Endothelial cell (in vitro differentiated cells): ENCODE measurements at regions not wholly inside any gene's neighbourhood (a gene's known extent, or its start where the extent isn't known, plus 50 kb on each side); places are given as distances from the start of the nearest gene placed in this dataset.

Source experiments
- DNase-seq: peaks from one replicate; pipeline ENCODE4 v3.0.0; 2021; ENCODE audit warnings: low spot score
- H3K27ac Mint-ChIP-seq: one replicate; pipeline ENCODE4 v1.8.0; 2021; ENCODE audit warnings: mixed read lengths, inconsistent platforms; ENCODE audit not compliant: unreplicated experiment
- H3K27me3 Mint-ChIP-seq: one replicate; pipeline ENCODE4 v1.8.0; 2021; ENCODE audit warnings: mild to moderate bottlenecking, moderate library complexity, mixed read lengths, inconsistent platforms; ENCODE audit not compliant: unreplicated experiment
- H3K36me3 Mint-ChIP-seq: one replicate; pipeline ENCODE4 v1.8.0; 2021; ENCODE audit warnings: mild to moderate bottlenecking, low read depth, mixed read lengths, inconsistent platforms; ENCODE audit not compliant: unreplicated experiment
- H3K4me1 Mint-ChIP-seq: one replicate; pipeline ENCODE4 v1.8.0; 2021; ENCODE audit warnings: mild to moderate bottlenecking, mixed read lengths, inconsistent platforms; ENCODE audit not compliant: unreplicated experiment
- H3K4me3 Mint-ChIP-seq: one replicate; pipeline ENCODE4 v1.8.0; 2021; ENCODE audit warnings: mild to moderate bottlenecking, mixed read lengths, inconsistent platforms; ENCODE audit not compliant: unreplicated experiment
- H3K9me3 Mint-ChIP-seq: one replicate; pipeline ENCODE4 v1.8.0; 2021; ENCODE audit warnings: mixed read lengths, inconsistent platforms; ENCODE audit not compliant: unreplicated experiment
- CTCF ChIP-seq: fragments of 200-600 bp; sonication (generic); IDR thresholded peaks from one replicate; pipeline ENCODE4 v1.5.0; 2021; ENCODE audit warnings: antibody characterized with exemption; ENCODE audit not compliant: unreplicated experiment

GRCh38 chr2:21382701-21383520, 259.1 kb downstream of the TDRD15 start:
- peaks cover 5% of the 10 kb centered on the region for H3K27me3 Mint-ChIP-seq
- no peak for DNase-seq
- H3K9me3 Mint-ChIP-seq: no peaks in the 10 kb centered on the region
- H3K27ac Mint-ChIP-seq: no peak overlapping the region
- H3K4me1 Mint-ChIP-seq: no peaks in the 10 kb centered on the region
- no peak for TF ChIP-seq CTCF
- no peak overlapping the region for H3K4me3 Mint-ChIP-seq
- H3K36me3 Mint-ChIP-seq: no peaks in the 10 kb centered on the region

GRCh38 chr2:21386666-21387065, 262.9 kb downstream of the TDRD15 start:
- TF ChIP-seq CTCF: no peak
- no peaks in the 10 kb centered on the region for H3K36me3 Mint-ChIP-seq
- H3K4me1 Mint-ChIP-seq: no peaks in the 10 kb centered on the region
- no peak overlapping the region for H3K4me3 Mint-ChIP-seq
- no peak for DNase-seq
- no peaks in the 10 kb centered on the region for H3K9me3 Mint-ChIP-seq
- H3K27ac Mint-ChIP-seq: no peak overlapping the region
- H3K27me3 Mint-ChIP-seq: peaks cover 6% of the 10 kb centered on the region

DNA sequence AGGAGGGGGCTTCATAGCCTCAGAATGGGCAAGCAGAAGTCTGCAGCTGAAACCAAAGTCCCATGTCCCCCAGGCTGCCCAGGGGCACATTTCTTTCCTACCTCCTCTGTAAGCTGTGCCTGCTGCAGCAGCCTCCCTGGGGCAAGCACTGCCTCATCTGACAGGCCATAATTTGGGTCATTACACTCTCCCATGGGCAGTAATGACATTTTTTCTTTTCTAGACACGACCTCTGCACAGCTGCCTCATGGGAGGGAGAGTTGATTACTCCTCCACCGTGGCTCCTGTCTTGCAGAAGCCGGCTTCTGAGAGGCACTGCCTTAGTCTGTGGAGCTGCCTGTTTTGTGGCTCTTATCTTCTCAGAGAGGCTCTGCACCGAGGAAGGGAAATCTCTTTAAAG, 268.9 kb downstream of the TDRD15 start:
- no peak for TF ChIP-seq CTCF
- Mint-ChIP-seq H3K9me3 (no peaks in the 10 kb centered on the region), H3K27ac (no peak overlapping the region), H3K4me1 (peaks cover 9% of the 10 kb centered on the region), H3K4me3 (no peak overlapping the region), H3K36me3 (no peaks in the 10 kb centered on the region), H3K27me3 (peaks cover 2% of the 10 kb centered on the region)
- no peak for DNase-seq

DNA sequence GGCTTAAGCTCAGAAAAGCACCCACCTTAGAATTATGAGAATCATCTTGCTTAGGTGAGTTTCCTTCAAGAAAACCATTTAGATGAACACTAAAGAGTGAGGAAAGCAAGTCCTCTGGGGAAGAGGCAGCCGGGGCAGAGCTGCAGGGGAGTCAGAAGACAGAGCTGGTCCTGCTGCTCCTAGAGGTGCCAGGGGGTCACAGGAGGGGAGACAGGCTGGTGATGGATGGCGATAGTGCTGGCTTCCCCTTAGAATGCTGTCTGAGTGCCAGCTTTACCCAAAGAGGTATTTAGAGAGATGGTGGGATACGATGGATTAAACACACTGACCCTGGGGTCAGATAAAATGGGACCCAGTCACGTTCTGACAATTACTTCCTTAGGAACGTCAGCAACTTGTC, 269.4 kb downstream of the TDRD15 start:
- no peak for DNase-seq
- Mint-ChIP-seq H3K27me3 (peaks cover 2% of the 10 kb centered on the region), H3K27ac (no peak overlapping the region), H3K36me3 (no peaks in the 10 kb centered on the region), H3K4me1 (peaks cover 9% of the 10 kb centered on the region), H3K4me3 (no peak overlapping the region), H3K9me3 (no peaks in the 10 kb centered on the region)
- TF ChIP-seq CTCF: no peak

- Mint-ChIP-seq H3K4me1 (peaks cover 9% of the 10 kb centered on the region), H3K4me3 (no peak overlapping the region), H3K27me3 (peaks cover 3% of the 10 kb centered on the region), H3K9me3 (no peaks in the 10 kb centered on the region), H3K27ac (no peak overlapping the region), H3K36me3 (no peaks in the 10 kb centered on the region)
- DNase-seq: no peak
- TF ChIP-seq CTCF: no peak
Measured at GRCh38 chr2:21395366-21395765, 271.6 kb downstream of the TDRD15 start.
